Uterus (tissue), 2 donors: ENCODE measurements at regions not wholly inside any gene's neighbourhood (a gene's known extent, or its start where the extent isn't known, plus 50 kb on each side); places are given as distances from the start of the nearest gene placed in this dataset.

Experiments
- CTCF ChIP-seq, 4 experiments: fragments of 200-600 bp in 2 of 4; fragments of 450-650 bp in 2 of 4; sonication (generic) in 2 of 4; IDR thresholded peaks; one replicate each; pipeline ENCODE4 v1.5.1; 2016 to 2019; ENCODE audit warnings: antibody characterized with exemption in 4 of 4, mild to moderate bottlenecking in 2 of 4, moderate library complexity in 1 of 4
- POLR2A ChIP-seq, 2 donors: fragments of 450-650 bp; IDR thresholded peaks; one replicate each; pipeline ENCODE4 v1.6.1; 2016; ENCODE audit warnings: antibody characterized with exemption in 2 of 2, mild to moderate bottlenecking in 1 of 2, moderate library complexity in 1 of 2

GRCh38 chr20:6606651-6607050, 160.8 kb upstream of the BMP2 start:
- TF ChIP-seq CTCF (IDR thresholded peaks at IDR 0.05) = no peak
- TF ChIP-seq POLR2A (IDR thresholded peaks at IDR 0.05) = no peak
